ENCODE measurements at regions not wholly inside any gene's neighbourhood (a gene's known extent, or its start where the extent isn't known, plus 50 kb on each side); places are given as distances from the start of the nearest gene placed in this dataset.

DNA sequence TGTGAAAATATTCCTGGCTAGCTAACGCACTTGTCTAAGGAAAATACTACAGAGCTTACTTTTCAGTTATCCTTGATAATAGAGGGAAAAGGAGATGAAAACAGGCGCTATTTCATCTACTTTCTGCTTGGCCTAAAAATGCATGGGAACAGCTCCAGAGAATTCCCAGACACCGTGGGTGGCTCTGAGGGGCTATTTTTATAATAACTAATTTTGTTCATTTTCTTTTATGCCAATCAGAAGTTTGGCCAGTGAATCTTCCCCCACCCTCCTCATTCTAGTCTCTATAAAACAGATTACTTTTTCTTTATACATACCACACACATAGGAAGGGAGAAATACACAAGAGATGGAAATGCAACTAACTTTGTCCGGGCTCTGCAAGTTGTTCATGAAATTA lies 322.9 kb downstream of the SETD4 start:
- DNase-seq (ENCODE audit: low read depth in 1 of 2, low spot score in 1 of 2) (no peak), FAIRE-seq (no peak), ATAC-seq (no peak)
- Histone ChIP-seq H3K9me3 (no peaks in the 10 kb centered on the region; the same call in 2 of the 3 replicates), H3K4me1 (no peaks in the 10 kb centered on the region), H3K4me3 (no peak overlapping the region), H3K4me2 (no peak overlapping the region), H3K27ac (no peak overlapping the region)
- CTCF ChIA-PET = interaction anchor here (0.8 to 1.5 kb wide), 3 partner anchors 8 to 336 kb away, joined by 3 to 4 read pairs (median 4); no protein-coding TSS in a partner anchor
- no peak for TF ChIP-seq NPAS2 (CRISPR knock-in tag; IDR thresholded peaks at IDR 0.05; ENCODE audit: borderline replicate concordance)
- no peak for TF ChIP-seq JUNB (IDR thresholded peaks at IDR 0.05)
- TF ChIP-seq BHLHE40 (IDR thresholded peaks at IDR 0.05; ENCODE audit: low read depth, low read length) = no peak
- TF ChIP-seq HOXB5 (CRISPR knock-in tag; IDR thresholded peaks at IDR 0.05) = no peak
- TF ChIP-seq, protein P1, sequence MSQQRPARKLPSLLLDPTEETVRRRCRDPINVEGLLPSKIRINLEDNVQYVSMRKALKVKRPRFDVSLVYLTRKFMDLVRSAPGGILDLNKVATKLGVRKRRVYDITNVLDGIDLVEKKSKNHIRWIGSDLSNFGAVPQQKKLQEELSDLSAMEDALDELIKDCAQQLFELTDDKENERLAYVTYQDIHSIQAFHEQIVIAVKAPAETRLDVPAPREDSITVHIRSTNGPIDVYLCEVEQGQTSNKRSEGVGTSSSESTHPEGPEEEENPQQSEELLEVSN (IDR thresholded peaks at IDR 0.05; ENCODE audit: borderline replicate concordance, low read depth) = no peak
- TF ChIP-seq CHD4 (IDR thresholded peaks at IDR 0.05; ENCODE audit: borderline replicate concordance) = no peak
- TF ChIP-seq ZSCAN20 (CRISPR knock-in tag; IDR thresholded peaks at IDR 0.05) = no peak
- no peak for TF ChIP-seq MYC (IDR thresholded peaks at IDR 0.05; ENCODE audit: borderline replicate concordance, low read length)
- no peak for TF ChIP-seq HEYL (CRISPR knock-in tag; IDR thresholded peaks at IDR 0.05)
- TF ChIP-seq GATA3 (IDR thresholded peaks at IDR 0.05; ENCODE audit: borderline replicate concordance) = no peak
- TF ChIP-seq KDM5A (IDR thresholded peaks at IDR 0.05) = no peak
- TF ChIP-seq CBX8 (IDR thresholded peaks at IDR 0.05) = no peak
- TF ChIP-seq, protein P2, sequence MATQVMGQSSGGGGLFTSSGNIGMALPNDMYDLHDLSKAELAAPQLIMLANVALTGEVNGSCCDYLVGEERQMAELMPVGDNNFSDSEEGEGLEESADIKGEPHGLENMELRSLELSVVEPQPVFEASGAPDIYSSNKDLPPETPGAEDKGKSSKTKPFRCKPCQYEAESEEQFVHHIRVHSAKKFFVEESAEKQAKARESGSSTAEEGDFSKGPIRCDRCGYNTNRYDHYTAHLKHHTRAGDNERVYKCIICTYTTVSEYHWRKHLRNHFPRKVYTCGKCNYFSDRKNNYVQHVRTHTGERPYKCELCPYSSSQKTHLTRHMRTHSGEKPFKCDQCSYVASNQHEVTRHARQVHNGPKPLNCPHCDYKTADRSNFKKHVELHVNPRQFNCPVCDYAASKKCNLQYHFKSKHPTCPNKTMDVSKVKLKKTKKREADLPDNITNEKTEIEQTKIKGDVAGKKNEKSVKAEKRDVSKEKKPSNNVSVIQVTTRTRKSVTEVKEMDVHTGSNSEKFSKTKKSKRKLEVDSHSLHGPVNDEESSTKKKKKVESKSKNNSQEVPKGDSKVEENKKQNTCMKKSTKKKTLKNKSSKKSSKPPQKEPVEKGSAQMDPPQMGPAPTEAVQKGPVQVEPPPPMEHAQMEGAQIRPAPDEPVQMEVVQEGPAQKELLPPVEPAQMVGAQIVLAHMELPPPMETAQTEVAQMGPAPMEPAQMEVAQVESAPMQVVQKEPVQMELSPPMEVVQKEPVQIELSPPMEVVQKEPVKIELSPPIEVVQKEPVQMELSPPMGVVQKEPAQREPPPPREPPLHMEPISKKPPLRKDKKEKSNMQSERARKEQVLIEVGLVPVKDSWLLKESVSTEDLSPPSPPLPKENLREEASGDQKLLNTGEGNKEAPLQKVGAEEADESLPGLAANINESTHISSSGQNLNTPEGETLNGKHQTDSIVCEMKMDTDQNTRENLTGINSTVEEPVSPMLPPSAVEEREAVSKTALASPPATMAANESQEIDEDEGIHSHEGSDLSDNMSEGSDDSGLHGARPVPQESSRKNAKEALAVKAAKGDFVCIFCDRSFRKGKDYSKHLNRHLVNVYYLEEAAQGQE (IDR thresholded peaks at IDR 0.05) = no peak
- 38% methylated on average over 4 of the region's 4 CpGs for WGBS (ENCODE audit: missing lambda C conversion rate)
- POLR2A ChIA-PET = no interaction called here

DNA sequence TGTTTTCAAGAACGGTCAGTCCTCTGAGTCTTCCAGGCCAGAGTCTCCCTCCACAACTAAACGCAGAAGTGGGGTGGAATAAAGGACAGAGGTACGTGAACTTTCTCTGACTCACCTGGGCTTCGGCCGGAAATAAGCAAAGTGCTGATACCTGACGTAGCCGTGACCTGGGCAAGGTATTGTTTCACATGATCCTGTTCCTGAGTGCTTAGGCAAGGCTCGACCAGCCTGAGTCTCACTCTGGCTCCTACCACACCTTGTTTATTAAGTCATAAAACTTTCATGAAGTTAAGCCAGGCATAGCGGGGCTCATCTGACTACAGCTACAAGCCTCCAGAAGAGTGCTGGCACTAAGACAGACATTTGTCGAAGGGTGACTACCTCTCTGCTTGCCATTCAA lies 327.5 kb downstream of the SETD4 start:
- Histone ChIP-seq H3K4me1 (no peaks in the 10 kb centered on the region), H3K4me2 (no peak overlapping the region), H3K27ac (no peak overlapping the region), H3K4me3 (no peak overlapping the region), H3K9me3 (no peaks in the 10 kb centered on the region)
- ATAC-seq = no peak
- CTCF ChIA-PET = no interaction called here
- WGBS (ENCODE audit: missing lambda C conversion rate) = 57% methylated on average over 10 of the region's 10 CpGs
- POLR2A ChIA-PET = no interaction called here
- TF ChIP-seq EHMT2 (IDR thresholded peaks at IDR 0.05; ENCODE audit: low read depth) (no peak), FOSL2 (IDR thresholded peaks at IDR 0.05) (no peak), FOSL2 (CRISPR knock-in tag; IDR thresholded peaks at IDR 0.05) (no peak), NPAS2 (CRISPR knock-in tag; IDR thresholded peaks at IDR 0.05; ENCODE audit: borderline replicate concordance) (no peak), BHLHE40 (IDR thresholded peaks at IDR 0.05; ENCODE audit: low read depth, low read length) (no peak), ZC3H11A (IDR thresholded peaks at IDR 0.05) (no peak), RFX5 (IDR thresholded peaks at IDR 0.05) (no peak), POLR2A (IDR thresholded peaks at IDR 0.05; ENCODE audit: low read length) (no peak), KDM5A (IDR thresholded peaks at IDR 0.05) (no peak), HEYL (CRISPR knock-in tag; IDR thresholded peaks at IDR 0.05) (no peak)
- TF ChIP-seq, protein P3, sequence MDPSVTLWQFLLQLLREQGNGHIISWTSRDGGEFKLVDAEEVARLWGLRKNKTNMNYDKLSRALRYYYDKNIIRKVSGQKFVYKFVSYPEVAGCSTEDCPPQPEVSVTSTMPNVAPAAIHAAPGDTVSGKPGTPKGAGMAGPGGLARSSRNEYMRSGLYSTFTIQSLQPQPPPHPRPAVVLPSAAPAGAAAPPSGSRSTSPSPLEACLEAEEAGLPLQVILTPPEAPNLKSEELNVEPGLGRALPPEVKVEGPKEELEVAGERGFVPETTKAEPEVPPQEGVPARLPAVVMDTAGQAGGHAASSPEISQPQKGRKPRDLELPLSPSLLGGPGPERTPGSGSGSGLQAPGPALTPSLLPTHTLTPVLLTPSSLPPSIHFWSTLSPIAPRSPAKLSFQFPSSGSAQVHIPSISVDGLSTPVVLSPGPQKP (IDR thresholded peaks at IDR 0.05; ENCODE audit: low read depth, low read length) = no peak
- TF ChIP-seq, protein P4, sequence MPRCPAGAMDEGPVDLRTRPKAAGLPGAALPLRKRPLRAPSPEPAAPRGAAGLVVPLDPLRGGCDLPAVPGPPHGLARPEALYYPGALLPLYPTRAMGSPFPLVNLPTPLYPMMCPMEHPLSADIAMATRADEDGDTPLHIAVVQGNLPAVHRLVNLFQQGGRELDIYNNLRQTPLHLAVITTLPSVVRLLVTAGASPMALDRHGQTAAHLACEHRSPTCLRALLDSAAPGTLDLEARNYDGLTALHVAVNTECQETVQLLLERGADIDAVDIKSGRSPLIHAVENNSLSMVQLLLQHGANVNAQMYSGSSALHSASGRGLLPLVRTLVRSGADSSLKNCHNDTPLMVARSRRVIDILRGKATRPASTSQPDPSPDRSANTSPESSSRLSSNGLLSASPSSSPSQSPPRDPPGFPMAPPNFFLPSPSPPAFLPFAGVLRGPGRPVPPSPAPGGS (IDR thresholded peaks at IDR 0.05) = no peak
- no peak for FAIRE-seq
- DNase-seq (ENCODE audit: low read depth in 1 of 2, low spot score in 1 of 2) = no peak

All from A549 (cell line).